ENCODE measurements at regions not wholly inside any gene's neighbourhood (a gene's known extent, or its start where the extent isn't known, plus 50 kb on each side); places are given as distances from the start of the nearest gene placed in this dataset.

GRCh38 chrX:69564665-69565064, 51.2 kb upstream of the EDA start:
- TF ChIP-seq, protein P1, sequence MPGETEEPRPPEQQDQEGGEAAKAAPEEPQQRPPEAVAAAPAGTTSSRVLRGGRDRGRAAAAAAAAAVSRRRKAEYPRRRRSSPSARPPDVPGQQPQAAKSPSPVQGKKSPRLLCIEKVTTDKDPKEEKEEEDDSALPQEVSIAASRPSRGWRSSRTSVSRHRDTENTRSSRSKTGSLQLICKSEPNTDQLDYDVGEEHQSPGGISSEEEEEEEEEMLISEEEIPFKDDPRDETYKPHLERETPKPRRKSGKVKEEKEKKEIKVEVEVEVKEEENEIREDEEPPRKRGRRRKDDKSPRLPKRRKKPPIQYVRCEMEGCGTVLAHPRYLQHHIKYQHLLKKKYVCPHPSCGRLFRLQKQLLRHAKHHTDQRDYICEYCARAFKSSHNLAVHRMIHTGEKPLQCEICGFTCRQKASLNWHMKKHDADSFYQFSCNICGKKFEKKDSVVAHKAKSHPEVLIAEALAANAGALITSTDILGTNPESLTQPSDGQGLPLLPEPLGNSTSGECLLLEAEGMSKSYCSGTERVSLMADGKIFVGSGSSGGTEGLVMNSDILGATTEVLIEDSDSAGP (CRISPR knock-in tag; IDR thresholded peaks at IDR 0.05; ENCODE audit: borderline replicate concordance): no peak
- no peak for TF ChIP-seq ZNF274 (CRISPR knock-in tag; IDR thresholded peaks at IDR 0.05)
- TF ChIP-seq REPIN1 (CRISPR knock-in tag; IDR thresholded peaks at IDR 0.05; ENCODE audit: borderline replicate concordance, low read depth): no peak

Measured in HepG2 (cell line).